ENCODE measurements at regions not wholly inside any gene's neighbourhood (a gene's known extent, or its start where the extent isn't known, plus 50 kb on each side); places are given as distances from the start of the nearest gene placed in this dataset.
"Not testable (repeated sequence)": the region's sequence is repeated elsewhere in the genome, so short reads cannot be mapped to it uniquely, and the experiment has no call there.

DNA sequence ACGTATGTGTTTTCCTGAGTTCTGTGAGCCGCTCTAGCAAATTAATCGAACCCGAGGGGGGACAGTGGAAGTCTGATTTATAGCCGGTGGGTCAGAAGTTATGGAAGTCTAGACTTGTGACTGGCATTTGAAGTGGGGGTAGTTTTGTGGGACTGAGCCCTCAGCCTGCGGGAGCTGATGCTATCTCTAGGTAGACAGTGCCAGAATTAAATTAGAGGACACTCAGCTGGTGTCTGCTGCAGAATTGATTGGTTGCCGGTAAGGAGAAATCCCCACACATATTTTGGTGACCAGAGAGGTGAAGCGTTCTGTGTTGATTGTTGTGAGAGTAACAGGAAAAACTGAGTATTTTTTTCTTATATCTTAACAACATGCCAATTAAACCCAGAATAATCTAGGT, 143.8 kb upstream of the ADCY1 start:
- Mint-ChIP-seq H3K27me3 (peaks cover 40% of the 10 kb centered on the region), H3K4me3 (no peak overlapping the region), H3K36me3 (no peaks in the 10 kb centered on the region), H3K27ac (no peak overlapping the region), H3K4me1 (no peaks in the 10 kb centered on the region), H3K9me3 (no peaks in the 10 kb centered on the region)
- no peak for DNase-seq

DNA sequence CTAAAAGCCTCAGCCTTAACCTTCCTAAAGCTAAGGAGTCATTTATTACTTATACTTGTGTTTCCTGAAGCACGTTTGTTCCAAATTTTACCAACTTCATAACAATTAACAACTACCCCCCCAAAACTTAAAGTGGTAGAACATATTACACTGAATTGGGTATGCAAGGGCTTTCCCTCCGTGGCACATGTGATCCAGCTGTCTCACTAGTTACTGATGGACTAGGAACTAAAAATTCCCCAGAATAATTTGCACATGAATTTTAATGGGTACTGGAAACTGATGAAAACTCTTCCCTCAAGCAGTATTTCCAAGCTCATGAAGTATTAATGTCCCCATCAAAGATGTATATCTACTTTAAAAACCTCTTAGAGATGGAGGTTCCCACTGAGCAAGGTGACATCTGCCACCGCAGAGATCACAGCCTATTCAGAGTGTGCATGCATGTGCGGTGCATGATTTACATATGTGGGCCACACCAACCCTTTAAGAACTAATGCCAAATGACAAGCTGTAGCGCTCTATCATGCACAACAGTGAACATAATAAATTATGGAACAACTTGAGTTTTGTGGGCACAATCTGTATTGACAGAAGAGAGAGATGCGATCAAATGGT, 139.9 kb upstream of the ADCY1 start:
- no peak overlapping the region for H3K27ac Mint-ChIP-seq
- H3K4me3 Mint-ChIP-seq, result no peak overlapping the region
- peaks cover 47% of the 10 kb centered on the region for H3K27me3 Mint-ChIP-seq
- no peaks in the 10 kb centered on the region for H3K36me3 Mint-ChIP-seq
- H3K9me3 Mint-ChIP-seq, result no peaks in the 10 kb centered on the region
- no peak for DNase-seq
- H3K4me1 Mint-ChIP-seq, result no peaks in the 10 kb centered on the region

DNA sequence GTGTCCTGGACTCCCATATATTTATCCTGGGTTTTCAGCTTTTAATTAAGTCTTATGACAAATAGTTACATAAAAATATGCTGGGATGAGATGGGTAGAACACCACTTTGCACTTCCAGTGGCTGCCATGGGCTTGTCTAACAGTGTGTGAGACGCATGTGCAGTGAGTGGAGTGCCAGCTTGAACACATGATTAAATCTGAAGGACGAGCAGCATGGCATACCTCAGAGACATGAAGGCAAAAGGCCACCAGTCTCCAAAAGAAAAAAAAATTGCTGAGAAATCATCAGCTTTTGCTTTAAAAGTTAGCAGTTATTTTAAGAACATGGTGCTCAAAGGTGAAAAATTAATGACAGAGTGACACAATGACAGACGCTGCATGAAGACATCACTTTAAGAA, 139.0 kb upstream of the ADCY1 start:
- no peak for DNase-seq

DNA sequence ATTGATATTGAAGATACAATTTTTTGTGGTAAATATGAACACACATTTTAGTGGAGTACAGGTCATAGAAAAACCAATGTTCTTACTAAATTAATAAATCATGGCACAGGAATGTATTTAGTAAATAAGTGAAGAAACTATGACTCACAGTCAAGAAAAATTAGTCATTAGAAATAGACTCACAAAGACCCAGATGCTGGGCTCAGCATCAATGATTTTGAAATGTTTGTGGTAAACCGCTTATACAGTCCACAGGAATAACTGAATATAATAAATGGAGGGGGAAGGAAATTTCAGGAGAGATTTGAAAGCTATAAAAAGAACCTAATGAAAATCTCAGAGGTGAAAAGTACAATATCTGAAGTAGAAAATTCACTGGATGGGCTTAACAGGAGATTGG, 138.3 kb upstream of the ADCY1 start:
- Mint-ChIP-seq H3K27me3 (peaks cover 40% of the 10 kb centered on the region), H3K4me1 (no peaks in the 10 kb centered on the region), H3K27ac (no peak overlapping the region), H3K4me3 (no peak overlapping the region), H3K9me3 (no peaks in the 10 kb centered on the region), H3K36me3 (no peaks in the 10 kb centered on the region)
- DNase-seq, result no peak

More for the DNA sequence above, 139.0 kb upstream of the ADCY1 start:
- H3K27me3 Mint-ChIP-seq, result peaks cover 43% of the 10 kb centered on the region
- H3K27ac Mint-ChIP-seq, result no peak overlapping the region
- H3K9me3 Mint-ChIP-seq, result no peaks in the 10 kb centered on the region
- H3K36me3 Mint-ChIP-seq, result no peaks in the 10 kb centered on the region
- no peaks in the 10 kb centered on the region for H3K4me1 Mint-ChIP-seq
- H3K4me3 Mint-ChIP-seq, result no peak overlapping the region

DNA sequence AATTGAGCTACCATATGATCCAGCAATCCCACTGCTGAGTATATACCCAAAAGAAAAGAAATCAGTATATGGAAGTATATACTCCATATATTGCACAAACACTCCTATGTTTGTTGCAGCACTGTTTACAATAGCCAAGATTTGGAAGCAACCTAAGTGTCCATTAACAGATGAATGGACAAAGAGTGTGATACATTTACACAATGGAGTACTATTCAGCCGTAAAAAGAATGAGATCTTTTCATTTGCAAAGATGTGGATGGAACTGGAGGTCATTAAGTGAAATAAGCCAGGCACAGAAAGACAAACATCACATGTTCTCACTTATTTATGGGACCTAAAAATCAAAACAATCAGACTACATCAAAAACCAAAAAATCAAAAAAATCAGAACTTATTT, 133.4 kb upstream of the ADCY1 start:
- peaks cover 25% of the 10 kb centered on the region for H3K27me3 Mint-ChIP-seq
- not testable (repeated sequence) for H3K27ac Mint-ChIP-seq, H3K4me3 Mint-ChIP-seq, DNase-seq, H3K9me3 Mint-ChIP-seq, H3K4me1 Mint-ChIP-seq, H3K36me3 Mint-ChIP-seq

DNA sequence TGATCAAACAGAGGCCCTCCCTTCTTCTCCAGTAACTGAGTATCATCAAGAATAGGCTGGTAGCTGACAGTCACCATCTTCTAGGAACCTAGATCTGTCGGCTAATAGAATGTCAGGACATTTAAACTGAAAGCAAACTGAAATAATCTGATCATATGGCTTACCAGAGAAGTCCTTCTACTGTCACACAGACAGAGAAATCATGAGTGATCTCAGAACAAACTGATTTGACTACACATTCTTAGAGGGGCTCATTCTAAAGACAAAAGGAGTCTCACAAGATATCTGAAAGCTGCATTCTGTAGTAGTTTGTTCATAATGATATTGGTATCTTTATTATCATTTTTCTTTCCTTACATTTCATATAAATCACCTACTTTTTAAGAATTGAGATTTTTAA, 130.9 kb upstream of the ADCY1 start:
- no peaks in the 10 kb centered on the region for H3K9me3 Mint-ChIP-seq
- H3K27me3 Mint-ChIP-seq, result peaks cover 14% of the 10 kb centered on the region
- no peak overlapping the region for H3K27ac Mint-ChIP-seq
- no peaks in the 10 kb centered on the region for H3K4me1 Mint-ChIP-seq
- no peaks in the 10 kb centered on the region for H3K36me3 Mint-ChIP-seq
- DNase-seq, result no peak
- no peak overlapping the region for H3K4me3 Mint-ChIP-seq

DNA sequence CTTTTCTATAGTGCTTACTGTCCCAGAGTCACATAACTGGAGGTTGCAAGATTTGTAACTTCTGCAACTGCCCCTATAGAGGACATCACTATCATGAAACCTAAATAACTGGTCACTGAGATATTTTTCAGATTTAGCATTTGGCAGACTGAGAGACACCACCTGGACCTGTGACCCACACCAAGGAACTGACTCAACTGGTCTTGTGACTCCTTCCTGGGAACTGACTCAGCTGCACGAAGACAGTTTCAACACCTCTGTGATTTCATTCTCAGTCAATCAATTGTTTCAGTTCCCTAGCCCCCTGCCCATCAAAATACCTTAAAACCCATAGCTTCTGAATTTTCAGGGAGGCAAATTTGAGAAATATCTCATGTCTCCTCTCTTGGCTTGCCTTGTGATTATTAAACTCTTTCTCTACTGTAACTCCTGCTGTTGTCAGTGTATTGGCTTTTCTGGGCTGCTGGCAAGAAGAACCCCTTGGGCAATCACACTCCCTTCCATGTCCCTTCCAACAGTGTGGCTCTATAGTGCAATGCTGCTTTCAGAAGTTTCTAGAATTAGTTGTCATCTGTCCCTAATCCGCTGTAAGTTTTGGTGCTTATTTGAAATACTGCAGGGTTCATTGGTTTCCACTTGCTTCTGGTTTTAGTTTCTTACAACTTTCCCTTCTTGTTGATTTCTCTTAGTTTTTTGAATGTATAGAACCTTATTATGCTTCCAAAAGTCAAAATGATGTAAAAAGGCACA, 127.8 kb upstream of the ADCY1 start:
- no peak for DNase-seq
- H3K4me1 Mint-ChIP-seq, result no peaks in the 10 kb centered on the region
- no peaks in the 10 kb centered on the region for H3K9me3 Mint-ChIP-seq
- H3K27me3 Mint-ChIP-seq, result peaks cover 8% of the 10 kb centered on the region
- H3K27ac Mint-ChIP-seq, result no peak overlapping the region
- H3K36me3 Mint-ChIP-seq, result no peaks in the 10 kb centered on the region
- no peak overlapping the region for H3K4me3 Mint-ChIP-seq

DNA sequence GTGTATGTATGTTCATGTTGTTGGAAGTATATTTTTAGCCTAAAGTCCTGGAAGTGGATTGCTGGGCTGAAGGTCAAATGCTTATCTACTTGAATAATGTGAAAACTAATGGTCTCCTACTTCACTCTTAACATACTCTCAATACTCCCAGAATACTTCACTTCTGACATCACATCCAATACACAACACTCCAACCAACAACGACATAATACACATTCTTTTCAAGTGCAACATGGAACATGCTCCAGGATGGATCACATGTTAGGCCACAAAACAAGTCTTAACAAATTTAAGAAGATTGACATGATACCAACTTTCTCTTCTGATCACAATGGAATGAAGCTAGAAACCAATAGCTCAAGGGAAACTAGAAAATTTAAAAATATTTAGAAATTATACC, 126.9 kb upstream of the ADCY1 start:
- H3K36me3 Mint-ChIP-seq, result no peaks in the 10 kb centered on the region
- peaks cover 11% of the 10 kb centered on the region for H3K27me3 Mint-ChIP-seq
- H3K4me3 Mint-ChIP-seq, result no peak overlapping the region
- H3K27ac Mint-ChIP-seq, result no peak overlapping the region
- H3K9me3 Mint-ChIP-seq, result no peaks in the 10 kb centered on the region
- DNase-seq, result no peak
- H3K4me1 Mint-ChIP-seq, result no peaks in the 10 kb centered on the region

DNA sequence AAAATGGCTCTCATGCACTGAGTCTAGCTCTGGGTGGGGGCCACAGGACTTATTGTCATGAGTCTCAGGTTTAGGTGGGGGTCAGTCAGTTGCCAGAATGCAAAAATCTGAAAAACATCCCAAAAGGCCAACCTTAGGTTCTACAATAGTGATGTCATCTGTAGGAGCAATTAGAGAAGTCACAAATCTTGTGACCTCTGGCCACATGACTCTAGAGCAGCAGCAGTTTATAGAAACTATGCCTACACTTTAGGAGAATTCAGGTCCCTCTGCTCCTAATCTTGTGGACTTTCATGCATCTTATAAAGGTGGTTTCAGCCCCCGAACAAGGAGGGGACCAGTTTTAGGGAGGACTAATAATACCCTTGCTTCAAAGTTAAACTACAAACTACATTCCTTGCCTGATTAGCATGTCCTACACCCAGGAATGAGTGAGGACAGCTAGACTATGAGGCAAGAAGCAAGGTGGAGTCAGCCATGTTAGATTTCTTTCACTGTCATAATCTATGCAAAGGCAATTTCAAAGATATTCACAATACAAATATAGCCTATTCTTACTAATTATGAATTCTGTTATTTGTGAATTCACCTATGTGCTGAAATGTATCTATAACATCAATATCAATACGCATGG, 123.5 kb upstream of the ADCY1 start:
- peaks cover 16% of the 10 kb centered on the region for H3K27me3 Mint-ChIP-seq
- no peak for DNase-seq
- no peaks in the 10 kb centered on the region for H3K36me3 Mint-ChIP-seq
- H3K9me3 Mint-ChIP-seq, result no peaks in the 10 kb centered on the region
- no peaks in the 10 kb centered on the region for H3K4me1 Mint-ChIP-seq
- H3K27ac Mint-ChIP-seq, result no peak overlapping the region
- no peak overlapping the region for H3K4me3 Mint-ChIP-seq

DNA sequence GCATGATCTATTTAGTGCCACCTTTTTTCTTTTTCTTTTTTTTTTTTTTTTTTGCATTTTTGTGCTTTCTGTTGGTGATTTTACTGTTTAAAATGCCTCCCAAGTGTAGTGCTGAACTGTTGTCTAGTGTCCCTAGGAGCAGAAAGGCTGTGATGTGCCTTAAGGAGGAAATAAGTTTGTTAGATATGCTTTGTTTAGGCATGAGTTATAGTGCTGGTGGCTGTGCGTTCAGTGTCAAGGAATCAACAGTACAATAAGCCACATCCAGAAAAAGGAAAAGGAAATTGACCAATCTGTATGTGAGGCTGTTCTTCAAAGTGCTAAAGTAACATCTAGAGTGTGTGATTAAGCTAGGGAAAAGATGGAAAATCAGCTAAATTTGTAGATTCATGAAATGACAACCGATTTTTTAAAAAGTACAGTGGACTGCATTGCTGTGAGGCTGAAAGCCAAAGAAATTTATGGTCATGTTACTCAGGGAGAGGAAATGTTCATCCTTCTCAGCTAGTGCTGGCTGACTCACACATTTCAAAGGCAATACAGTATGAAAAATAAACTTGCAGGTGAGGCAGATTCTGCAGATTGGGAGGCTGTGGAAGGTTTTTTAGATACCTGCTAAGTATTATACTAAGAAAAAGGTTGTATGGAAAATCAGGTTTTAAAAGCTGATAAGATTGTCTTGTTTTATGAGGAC, 122.7 kb upstream of the ADCY1 start:
- peaks cover 16% of the 10 kb centered on the region for H3K27me3 Mint-ChIP-seq
- DNase-seq, result no peak
- H3K4me1 Mint-ChIP-seq, result no peaks in the 10 kb centered on the region
- H3K9me3 Mint-ChIP-seq, result no peaks in the 10 kb centered on the region
- H3K36me3 Mint-ChIP-seq, result no peaks in the 10 kb centered on the region
- no peak overlapping the region for H3K27ac Mint-ChIP-seq
- H3K4me3 Mint-ChIP-seq, result no peak overlapping the region

DNA sequence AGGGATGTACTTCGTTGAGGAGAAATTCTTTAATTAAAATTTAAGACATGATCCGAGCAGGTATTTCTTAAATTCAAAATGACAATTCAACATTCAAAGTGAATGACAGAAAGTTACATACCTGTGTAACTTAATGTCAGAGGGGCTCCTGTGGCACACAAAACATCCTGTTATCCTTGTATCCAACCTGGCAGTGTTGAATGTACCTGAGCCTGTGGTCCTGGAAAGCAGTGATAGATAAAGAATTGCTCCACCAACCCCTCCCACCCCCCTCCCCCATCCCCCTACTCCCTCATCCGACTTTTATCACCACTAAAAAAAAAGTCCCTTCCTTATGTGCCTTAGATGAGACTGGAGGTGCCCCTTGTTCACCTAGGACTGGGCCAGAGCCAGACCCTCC, 119.4 kb upstream of the ADCY1 start:
- Mint-ChIP-seq H3K9me3 (no peaks in the 10 kb centered on the region), H3K4me1 (no peaks in the 10 kb centered on the region), H3K27ac (no peak overlapping the region), H3K36me3 (no peaks in the 10 kb centered on the region), H3K27me3 (peaks cover 19% of the 10 kb centered on the region), H3K4me3 (no peak overlapping the region)
- DNase-seq, result no peak

DNA sequence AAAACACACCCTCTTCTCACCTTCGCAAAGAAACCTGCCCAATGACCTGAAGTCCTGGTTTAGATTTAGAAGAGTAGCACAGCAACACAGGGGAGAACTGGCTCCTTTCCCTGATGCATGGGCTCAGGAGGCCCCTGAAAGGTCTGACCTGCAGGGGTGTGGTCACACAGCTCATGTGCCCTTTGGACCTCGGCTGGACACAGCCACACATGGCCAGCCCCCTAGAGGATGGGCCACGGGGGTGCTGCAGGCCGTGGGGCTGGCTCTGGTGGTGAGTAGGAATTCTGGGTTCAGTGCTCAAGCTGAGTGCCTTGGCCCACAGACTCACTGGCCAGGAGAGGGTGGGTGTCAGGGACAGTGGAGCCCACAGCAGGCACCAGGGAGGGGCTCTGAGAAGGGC, 118.5 kb upstream of the ADCY1 start:
- H3K27me3 Mint-ChIP-seq, result peaks cover 19% of the 10 kb centered on the region
- H3K4me1 Mint-ChIP-seq, result no peaks in the 10 kb centered on the region
- no peak for DNase-seq
- H3K4me3 Mint-ChIP-seq, result no peak overlapping the region
- H3K36me3 Mint-ChIP-seq, result no peaks in the 10 kb centered on the region
- H3K9me3 Mint-ChIP-seq, result no peaks in the 10 kb centered on the region
- no peak overlapping the region for H3K27ac Mint-ChIP-seq

DNA sequence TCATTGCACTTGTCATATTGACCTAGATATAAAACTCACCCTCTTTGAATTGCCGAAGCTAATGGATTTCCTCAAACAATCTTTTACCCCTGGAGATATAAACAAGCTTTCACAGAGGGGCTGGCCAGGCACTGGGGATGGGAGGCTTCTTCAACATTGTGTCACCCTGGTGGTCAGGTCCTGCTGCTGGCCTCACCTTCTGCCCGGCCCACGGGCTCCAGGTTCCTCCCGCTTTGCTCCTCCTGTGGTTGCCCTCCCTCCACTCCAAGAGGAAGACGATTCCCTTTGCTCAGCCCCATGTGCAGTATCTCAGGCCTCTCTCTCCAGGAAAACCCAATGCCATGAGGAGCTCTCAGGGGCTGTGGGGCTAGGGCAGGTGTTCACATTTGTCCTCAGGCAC, 118.1 kb upstream of the ADCY1 start:
- Mint-ChIP-seq H3K4me3 (no peak overlapping the region), H3K4me1 (no peaks in the 10 kb centered on the region), H3K36me3 (no peaks in the 10 kb centered on the region), H3K27ac (no peak overlapping the region), H3K9me3 (no peaks in the 10 kb centered on the region), H3K27me3 (peaks cover 19% of the 10 kb centered on the region)
- no peak for DNase-seq

DNA sequence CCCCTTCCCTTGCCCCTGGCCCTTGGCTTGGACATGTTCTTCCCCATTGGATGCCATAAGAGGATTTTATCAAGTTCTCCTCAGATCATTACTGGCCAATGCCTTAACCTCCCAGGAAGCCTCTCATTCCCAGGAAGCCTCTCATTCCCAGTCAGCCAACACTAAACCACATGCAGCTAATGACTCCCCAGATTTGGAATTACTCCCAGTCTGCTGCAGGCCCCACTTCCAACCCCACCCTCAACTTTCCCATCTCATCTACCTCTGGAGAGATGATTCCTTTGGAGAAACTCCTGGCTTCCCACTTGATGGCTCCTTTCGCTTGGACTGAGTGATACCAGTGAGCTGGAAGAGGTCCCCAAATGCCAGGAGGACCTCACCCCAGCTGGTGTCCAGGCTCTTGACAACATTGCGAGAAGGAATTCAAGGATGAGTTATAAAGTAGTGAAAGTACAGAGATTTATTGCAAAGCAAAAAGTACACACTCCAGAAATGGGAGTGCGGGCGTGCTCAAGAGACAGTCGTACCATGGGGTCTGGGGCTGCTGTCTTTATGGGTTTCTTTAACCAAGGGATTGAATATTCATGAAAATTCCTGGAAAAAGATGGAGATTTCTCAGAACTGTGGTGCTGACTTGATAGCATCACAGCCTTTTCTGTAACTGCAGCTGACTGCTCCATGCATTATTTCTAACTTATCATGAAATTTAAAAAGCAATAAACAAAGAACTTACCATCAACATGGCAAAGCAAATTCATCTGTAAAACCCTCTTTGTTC, 117.2 kb upstream of the ADCY1 start:
- Mint-ChIP-seq H3K4me3 (no peak overlapping the region), H3K27ac (no peak overlapping the region)

DNA sequence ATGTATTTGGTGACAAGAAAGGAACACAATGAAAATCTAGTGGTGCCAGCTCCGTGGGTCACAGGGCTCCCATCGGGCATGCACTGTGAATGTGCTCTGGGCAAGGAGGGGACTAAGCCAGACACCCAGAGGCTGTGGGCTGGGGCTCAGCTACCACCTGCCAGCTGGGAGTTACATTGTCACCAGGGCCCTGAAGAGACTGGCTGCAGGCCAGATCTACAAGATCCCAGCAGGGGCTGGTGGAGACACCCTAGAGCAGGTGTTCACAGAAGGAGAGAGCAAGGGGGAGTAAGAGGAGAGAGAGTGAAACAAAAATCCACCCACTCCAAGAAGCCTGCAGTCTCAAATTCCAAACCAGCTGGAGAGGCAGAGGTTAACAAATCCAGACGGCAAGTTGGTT, 116.6 kb upstream of the ADCY1 start:
- H3K9me3 Mint-ChIP-seq, result no peaks in the 10 kb centered on the region
- peaks cover 15% of the 10 kb centered on the region for H3K27me3 Mint-ChIP-seq
- H3K36me3 Mint-ChIP-seq, result no peaks in the 10 kb centered on the region
- no peak overlapping the region for H3K27ac Mint-ChIP-seq
- H3K4me3 Mint-ChIP-seq, result no peak overlapping the region
- no peak for DNase-seq
- no peaks in the 10 kb centered on the region for H3K4me1 Mint-ChIP-seq

More for the DNA sequence above, 117.2 kb upstream of the ADCY1 start:
- peaks cover 18% of the 10 kb centered on the region for H3K27me3 Mint-ChIP-seq
- H3K36me3 Mint-ChIP-seq, result no peaks in the 10 kb centered on the region
- no peak for DNase-seq
- no peaks in the 10 kb centered on the region for H3K9me3 Mint-ChIP-seq
- H3K4me1 Mint-ChIP-seq, result no peaks in the 10 kb centered on the region

Measured in activated naive CD8-positive, alpha-beta T cell treated with anti-CD3 and anti-CD28 coated beads for 36 hours (primary cell).